NCI-H1092 treated with DMSO at 0.1 percent for 48 hours (cell line): ENCODE measurements at regions not wholly inside any gene's neighbourhood (a gene's known extent, or its start where the extent isn't known, plus 50 kb on each side); places are given as distances from the start of the nearest gene placed in this dataset.

Source experiments
- DNase-seq: peaks from one replicate; lab custom pipeline; 2025; lab: John Stamatoyannopoulos, UW

- no peak for DNase-seq
Measured at GRCh38 chr2:128437204-128437565, 118.5 kb upstream of the HS6ST1 start.

GRCh38 chr2:128438091-128438490, 119.4 kb upstream of the HS6ST1 start:
- DNase-seq, result no peak

- no peak for DNase-seq
Measured at GRCh38 chr2:128438586-128438985, 119.9 kb upstream of the HS6ST1 start.

- DNase-seq, result no peak
Measured at GRCh38 chr2:128439031-128439790, 120.5 kb upstream of the HS6ST1 start.

GRCh38 chr2:128439791-128440665, 121.4 kb upstream of the HS6ST1 start:
- DNase-seq, result no peak

- no peak for DNase-seq
Measured at GRCh38 chr2:128440666-128441340, 122.1 kb upstream of the HS6ST1 start.

GRCh38 chr2:128441341-128442052, 122.8 kb upstream of the HS6ST1 start:
- no peak for DNase-seq

- no peak for DNase-seq
Measured at GRCh38 chr2:128442053-128442751, 123.5 kb upstream of the HS6ST1 start.

- DNase-seq, result no peak
Measured at GRCh38 chr2:128442891-128443302, 124.2 kb upstream of the HS6ST1 start.

GRCh38 chr2:128444121-128444771, 125.6 kb upstream of the HS6ST1 start:
- DNase-seq, result no peak

GRCh38 chr2:128444816-128445522, 126.3 kb upstream of the HS6ST1 start:
- no peak for DNase-seq

GRCh38 chr2:128445523-128445900, 126.8 kb upstream of the HS6ST1 start:
- no peak for DNase-seq

GRCh38 chr2:128446049-128446873, 127.6 kb upstream of the HS6ST1 start:
- no peak for DNase-seq

GRCh38 chr2:128446874-128447537, 128.3 kb upstream of the HS6ST1 start:
- no peak for DNase-seq

GRCh38 chr2:128447538-128447995, 128.9 kb upstream of the HS6ST1 start:
- DNase-seq, result no peak

GRCh38 chr2:128448331-128449225, 129.9 kb upstream of the HS6ST1 start:
- no peak for DNase-seq

- no peak for DNase-seq
Measured at GRCh38 chr2:128449226-128450061, 130.8 kb upstream of the HS6ST1 start.
